Ovary (tissue), 3 donors: ENCODE measurements at regions not wholly inside any gene's neighbourhood (a gene's known extent, or its start where the extent isn't known, plus 50 kb on each side); places are given as distances from the start of the nearest gene placed in this dataset.

Experiments used
- CTCF ChIP-seq, 3 donors: fragments of 450-650 bp in 2 of 3; fragments of 200-600 bp in 1 of 3; IDR thresholded peaks; one replicate each; pipeline versions ENCODE4 v1.5.1 to v1.8.0; 2016 to 2022; ENCODE audit warnings: antibody characterized with exemption in 3 of 3, mild to moderate bottlenecking in 1 of 3
- EP300 ChIP-seq: sonication (generic); formaldehyde crosslinking; IDR thresholded peaks from one replicate; pipeline ENCODE4 v1.6.1; 2017; ENCODE audit warnings: antibody characterized with exemption
- donor health status: DM: no; HTN: no; CAD: no.

DNA sequence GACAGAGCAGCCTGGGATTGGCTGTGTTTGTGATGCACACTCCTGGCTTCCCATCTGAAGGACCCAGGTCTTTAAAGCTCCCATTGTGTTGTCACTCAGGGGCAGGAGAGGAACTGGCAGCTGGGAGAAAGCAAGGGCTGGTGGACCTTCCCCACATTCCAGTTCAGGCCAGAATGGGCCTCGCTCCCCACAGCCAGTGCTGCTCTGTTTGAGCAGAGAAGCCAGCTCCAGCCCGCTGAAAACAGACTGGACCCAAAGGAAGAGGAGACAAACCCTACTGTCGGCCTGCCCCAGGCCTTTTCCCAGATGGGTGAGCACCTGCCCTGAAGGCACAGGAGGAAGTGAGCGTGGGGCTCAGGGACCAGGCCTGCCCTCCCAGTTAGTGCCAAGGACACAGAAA lies 499.4 kb downstream of the NPHP4 start:
- no peak for TF ChIP-seq CTCF (IDR thresholded peaks at IDR 0.05)
- no peak for TF ChIP-seq EP300
